22Rv1 (cell line): ENCODE measurements at regions not wholly inside any gene's neighbourhood (a gene's known extent, or its start where the extent isn't known, plus 50 kb on each side); places are given as distances from the start of the nearest gene placed in this dataset.

ENCODE experiments used
- ZFX ChIP-seq: fragments of 450-650 bp; IDR thresholded peaks from 2 replicates; pipeline ENCODE4 v1.6.1; 2017; ENCODE audit warnings: antibody characterized with exemption, borderline replicate concordance
- TF ChIP-seq, protein P1 (sequence below): fragments of 450-650 bp; IDR thresholded peaks from 2 replicates; pipeline ENCODE4 v1.5.1; 2017; ENCODE audit warnings: mild to moderate bottlenecking

DNA sequence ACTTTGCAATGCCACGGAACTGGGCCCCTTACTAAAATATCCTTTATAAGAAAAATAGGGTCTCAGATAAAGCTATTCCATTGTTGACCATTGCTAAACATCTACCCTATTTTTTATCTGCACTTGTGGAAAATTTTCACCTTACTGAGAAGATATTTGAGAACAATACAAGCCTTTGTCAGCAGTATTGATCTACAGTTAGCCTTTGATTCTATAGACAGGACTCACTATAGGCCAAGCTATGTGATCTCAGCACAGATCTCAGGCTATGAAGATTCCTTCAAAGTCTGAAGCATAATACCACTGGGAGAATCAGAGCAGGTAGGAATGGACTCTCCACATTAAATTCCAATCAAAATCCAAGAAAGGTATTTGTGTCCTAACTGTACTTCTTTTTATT, 1099.7 kb downstream of the DIAPH3 start:
- TF ChIP-seq, protein P1, sequence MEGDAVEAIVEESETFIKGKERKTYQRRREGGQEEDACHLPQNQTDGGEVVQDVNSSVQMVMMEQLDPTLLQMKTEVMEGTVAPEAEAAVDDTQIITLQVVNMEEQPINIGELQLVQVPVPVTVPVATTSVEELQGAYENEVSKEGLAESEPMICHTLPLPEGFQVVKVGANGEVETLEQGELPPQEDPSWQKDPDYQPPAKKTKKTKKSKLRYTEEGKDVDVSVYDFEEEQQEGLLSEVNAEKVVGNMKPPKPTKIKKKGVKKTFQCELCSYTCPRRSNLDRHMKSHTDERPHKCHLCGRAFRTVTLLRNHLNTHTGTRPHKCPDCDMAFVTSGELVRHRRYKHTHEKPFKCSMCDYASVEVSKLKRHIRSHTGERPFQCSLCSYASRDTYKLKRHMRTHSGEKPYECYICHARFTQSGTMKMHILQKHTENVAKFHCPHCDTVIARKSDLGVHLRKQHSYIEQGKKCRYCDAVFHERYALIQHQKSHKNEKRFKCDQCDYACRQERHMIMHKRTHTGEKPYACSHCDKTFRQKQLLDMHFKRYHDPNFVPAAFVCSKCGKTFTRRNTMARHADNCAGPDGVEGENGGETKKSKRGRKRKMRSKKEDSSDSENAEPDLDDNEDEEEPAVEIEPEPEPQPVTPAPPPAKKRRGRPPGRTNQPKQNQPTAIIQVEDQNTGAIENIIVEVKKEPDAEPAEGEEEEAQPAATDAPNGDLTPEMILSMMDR, result no peak
- no peak for TF ChIP-seq ZFX
